ENCODE measurements at regions not wholly inside any gene's neighbourhood (a gene's known extent, or its start where the extent isn't known, plus 50 kb on each side); places are given as distances from the start of the nearest gene placed in this dataset.
"Not testable (repeated sequence)": the region's sequence is repeated elsewhere in the genome, so short reads cannot be mapped to it uniquely, and the experiment has no call there.

GRCh38 chr10:9260690-9261089, 1206.2 kb downstream of the GATA3 start:
- 44 to 56% methylated on average over 1 of the region's 1 CpG for WGBS, 2 donors
- no peak for DNase-seq
- H3K4me1 ChIP-seq, result no peaks in the 10 kb centered on the region

GRCh38 chr10:9262770-9263169, 1208.3 kb downstream of the GATA3 start:
- Histone ChIP-seq H3K4me3 (no peak overlapping the region), H3K36me3 (no peaks in the 10 kb centered on the region), H3K4me1 (no peaks in the 10 kb centered on the region), H3K27ac (no peak overlapping the region), H3K27me3 (peaks cover 0 to 7% (median 0%) of the 10 kb centered on the region in 4 donors), H3K9me3 (no peaks in the 10 kb centered on the region)
- no peak for DNase-seq
- TF ChIP-seq, protein P1, sequence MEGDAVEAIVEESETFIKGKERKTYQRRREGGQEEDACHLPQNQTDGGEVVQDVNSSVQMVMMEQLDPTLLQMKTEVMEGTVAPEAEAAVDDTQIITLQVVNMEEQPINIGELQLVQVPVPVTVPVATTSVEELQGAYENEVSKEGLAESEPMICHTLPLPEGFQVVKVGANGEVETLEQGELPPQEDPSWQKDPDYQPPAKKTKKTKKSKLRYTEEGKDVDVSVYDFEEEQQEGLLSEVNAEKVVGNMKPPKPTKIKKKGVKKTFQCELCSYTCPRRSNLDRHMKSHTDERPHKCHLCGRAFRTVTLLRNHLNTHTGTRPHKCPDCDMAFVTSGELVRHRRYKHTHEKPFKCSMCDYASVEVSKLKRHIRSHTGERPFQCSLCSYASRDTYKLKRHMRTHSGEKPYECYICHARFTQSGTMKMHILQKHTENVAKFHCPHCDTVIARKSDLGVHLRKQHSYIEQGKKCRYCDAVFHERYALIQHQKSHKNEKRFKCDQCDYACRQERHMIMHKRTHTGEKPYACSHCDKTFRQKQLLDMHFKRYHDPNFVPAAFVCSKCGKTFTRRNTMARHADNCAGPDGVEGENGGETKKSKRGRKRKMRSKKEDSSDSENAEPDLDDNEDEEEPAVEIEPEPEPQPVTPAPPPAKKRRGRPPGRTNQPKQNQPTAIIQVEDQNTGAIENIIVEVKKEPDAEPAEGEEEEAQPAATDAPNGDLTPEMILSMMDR (IDR thresholded peaks at IDR 0.05), result no peak
- no peak for TF ChIP-seq POLR2A (IDR thresholded peaks at IDR 0.05)
- intact Hi-C loops (cut with DNase I), result no loop called here
- 27 to 78% methylated on average over 1 of the region's 1 CpG for WGBS, 2 donors

More at GRCh38 chr10:9260690-9261089, 1206.2 kb downstream of the GATA3 start:
- no peaks in the 10 kb centered on the region for H3K36me3 ChIP-seq
- TF ChIP-seq, protein P1 (IDR thresholded peaks at IDR 0.05), result no peak
- TF ChIP-seq POLR2A (IDR thresholded peaks at IDR 0.05), result no peak
- H3K27ac ChIP-seq, result no peak overlapping the region
- intact Hi-C loops (cut with DNase I), result no loop called here
- H3K4me3 ChIP-seq, result no peak overlapping the region
- H3K27me3 ChIP-seq, result peaks cover 0 to 20% (median 0%) of the 10 kb centered on the region in 4 donors
- H3K9me3 ChIP-seq, result no peaks in the 10 kb centered on the region

DNA sequence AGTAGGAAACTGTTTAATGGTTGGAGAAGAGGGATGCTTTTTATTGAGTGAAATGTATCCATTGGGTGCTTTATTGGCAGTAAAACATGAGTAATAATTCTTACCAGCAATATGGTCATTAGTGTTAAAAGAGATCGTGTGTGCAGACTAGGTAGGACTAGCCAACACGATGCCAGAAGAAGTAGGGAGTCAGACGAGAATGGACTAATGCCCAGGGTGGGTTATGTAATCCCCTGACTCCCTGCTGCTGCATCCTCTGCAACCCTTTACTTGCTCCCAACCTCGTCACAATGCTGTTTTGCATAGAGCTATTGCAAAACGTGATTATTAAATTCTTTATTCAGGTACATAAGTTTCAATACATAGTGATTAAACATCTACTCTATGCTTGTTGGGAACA, 1213.7 kb downstream of the GATA3 start:
- Histone ChIP-seq H3K4me1 (no peaks in the 10 kb centered on the region), H3K27ac (no peak overlapping the region), H3K4me3 (no peak overlapping the region), H3K9me3 (no peaks in the 10 kb centered on the region), H3K36me3 (no peaks in the 10 kb centered on the region), H3K27me3 (peaks cover 0 to 2% (median 0%) of the 10 kb centered on the region in 4 donors)
- 44 to 61% methylated on average over 5 of the region's 5 CpGs for WGBS, 2 donors
- no peak for TF ChIP-seq POLR2A (IDR thresholded peaks at IDR 0.05)
- TF ChIP-seq, protein P1 (IDR thresholded peaks at IDR 0.05), result no peak
- DNase-seq, result no peak
- intact Hi-C loops (cut with DNase I), result no loop called here

GRCh38 chr10:9273126-9273833, 1218.8 kb downstream of the GATA3 start:
- DNase-seq; H3K27ac ChIP-seq; H3K9me3 ChIP-seq; H3K4me3 ChIP-seq; intact Hi-C loops (cut with DNase I); H3K4me1 ChIP-seq; H3K27me3 ChIP-seq; H3K36me3 ChIP-seq: not testable (repeated sequence)
- 63 to 80% methylated on average over 1 to 3 of the region's 61 CpGs for WGBS, 2 donors

DNA sequence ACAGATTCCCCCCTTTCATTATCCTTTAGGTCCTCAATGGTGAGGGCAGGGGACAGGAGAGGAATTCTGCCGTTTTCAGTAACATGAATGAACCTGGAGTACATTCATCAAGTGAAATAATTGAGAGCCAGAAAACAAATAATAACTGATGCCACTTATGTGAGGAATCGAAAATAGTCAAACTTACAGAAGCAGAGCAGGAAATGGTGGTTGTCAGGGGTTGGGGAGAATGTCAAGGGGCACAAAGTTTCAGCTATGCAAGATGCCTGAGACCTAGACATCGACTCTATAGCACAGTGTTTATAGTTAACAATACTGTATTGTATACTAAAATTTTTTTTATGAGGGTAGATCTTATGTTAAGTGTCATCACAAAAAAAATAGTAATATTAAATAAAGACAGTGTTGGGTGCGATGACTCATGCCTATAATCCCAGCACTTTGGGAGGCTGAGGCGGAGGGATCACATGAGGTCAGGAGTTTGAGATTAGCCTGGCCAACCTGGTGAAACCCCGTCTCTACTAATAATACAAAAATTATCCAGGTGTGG, 1219.8 kb downstream of the GATA3 start:
- intact Hi-C loops (cut with DNase I), result no loop called here
- no peak overlapping the region for H3K27ac ChIP-seq
- TF ChIP-seq, protein P1 (IDR thresholded peaks at IDR 0.05), result no peak
- H3K36me3 ChIP-seq, result no peaks in the 10 kb centered on the region
- no peaks in the 10 kb centered on the region for H3K9me3 ChIP-seq
- no peak overlapping the region for H3K4me3 ChIP-seq
- WGBS, 2 donors, result 52 to 58% methylated on average over 6 of the region's 6 CpGs
- peaks cover 0 to 7% (median 0%) of the 10 kb centered on the region in 4 donors for H3K27me3 ChIP-seq
- no peak for DNase-seq
- H3K4me1 ChIP-seq, result no peaks in the 10 kb centered on the region

All from esophagus squamous epithelium (tissue), 5 donors.